ENCODE measurements at regions not wholly inside any gene's neighbourhood (a gene's known extent, or its start where the extent isn't known, plus 50 kb on each side); places are given as distances from the start of the nearest gene placed in this dataset.

DNA sequence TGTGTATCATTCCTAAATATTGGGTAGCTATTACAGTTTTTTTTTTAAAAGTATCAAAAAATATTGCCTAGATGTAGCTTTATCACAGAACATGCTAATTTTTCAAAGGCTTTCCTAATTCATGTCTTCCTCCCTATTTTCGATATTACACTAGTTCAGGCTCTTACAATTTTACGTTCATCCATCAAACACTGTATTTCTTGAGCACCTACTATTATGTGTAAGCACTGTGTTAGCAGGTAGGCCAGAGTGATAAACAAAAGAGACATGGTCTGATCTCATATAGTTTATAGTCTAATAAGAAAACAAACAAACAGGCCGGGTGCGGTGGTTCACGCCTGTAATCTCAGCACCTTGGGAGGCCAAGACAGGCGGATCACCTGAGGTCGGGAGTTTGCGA is 69.5 kb downstream of the FAM217A start:
- Histone ChIP-seq H3K4me3 (ENCODE audit: control insufficient read depth in 2 of 3, extremely low read depth in 1 of 3, insufficient read depth in 2 of 3, low read depth in 1 of 3, low read length in 3 of 3) (no peak overlapping the region), H4K20me1 (ENCODE audit: control insufficient read depth, extremely low read depth, insufficient read depth, low read length) (no peaks in the 10 kb centered on the region), H3K9me3 (ENCODE audit: control insufficient read depth, low read depth, low read length) (no peaks in the 10 kb centered on the region), H3K27me3 (ENCODE audit: control insufficient read depth, extremely low read depth, insufficient read depth, low read length) (no peaks in the 10 kb centered on the region), H3K9me1 (ENCODE audit: control insufficient read depth, extremely low read depth, insufficient read depth, low read length) (no peaks in the 10 kb centered on the region), H3K4me2 (ENCODE audit: control insufficient read depth, extremely low read depth, insufficient read depth, low read depth, low read length) (no peak overlapping the region), H3K4me1 (ENCODE audit: control insufficient read depth, extremely low read depth, insufficient read depth, low read length) (peaks cover 12% of the 10 kb centered on the region), H3K36me3 (ENCODE audit: control insufficient read depth in 2 of 2, extremely low read depth in 1 of 2, insufficient read depth in 2 of 2, low read length in 2 of 2) (no peaks in the 10 kb centered on the region), H3K79me2 (ENCODE audit: control insufficient read depth, insufficient read depth, low read length) (peaks cover 19% of the 10 kb centered on the region), H3K27ac (ENCODE audit: control insufficient read depth, insufficient read depth, low read length) (no peak overlapping the region), H2AFZ (ENCODE audit: control insufficient read depth, low read length) (no peak overlapping the region), H3K9ac (ENCODE audit: control insufficient read depth, extremely low read depth, insufficient read depth, low read length) (no peak overlapping the region)
- dilution Hi-C loops (cut with MboI; ENCODE audit: extremely low pct_ligation_motif_present, low sequenced_read_pairs) = no loop called here
- no peak for TF ChIP-seq EZH2 (IDR thresholded peaks at IDR 0.05; ENCODE audit: low read length)
- TF ChIP-seq, protein P1, sequence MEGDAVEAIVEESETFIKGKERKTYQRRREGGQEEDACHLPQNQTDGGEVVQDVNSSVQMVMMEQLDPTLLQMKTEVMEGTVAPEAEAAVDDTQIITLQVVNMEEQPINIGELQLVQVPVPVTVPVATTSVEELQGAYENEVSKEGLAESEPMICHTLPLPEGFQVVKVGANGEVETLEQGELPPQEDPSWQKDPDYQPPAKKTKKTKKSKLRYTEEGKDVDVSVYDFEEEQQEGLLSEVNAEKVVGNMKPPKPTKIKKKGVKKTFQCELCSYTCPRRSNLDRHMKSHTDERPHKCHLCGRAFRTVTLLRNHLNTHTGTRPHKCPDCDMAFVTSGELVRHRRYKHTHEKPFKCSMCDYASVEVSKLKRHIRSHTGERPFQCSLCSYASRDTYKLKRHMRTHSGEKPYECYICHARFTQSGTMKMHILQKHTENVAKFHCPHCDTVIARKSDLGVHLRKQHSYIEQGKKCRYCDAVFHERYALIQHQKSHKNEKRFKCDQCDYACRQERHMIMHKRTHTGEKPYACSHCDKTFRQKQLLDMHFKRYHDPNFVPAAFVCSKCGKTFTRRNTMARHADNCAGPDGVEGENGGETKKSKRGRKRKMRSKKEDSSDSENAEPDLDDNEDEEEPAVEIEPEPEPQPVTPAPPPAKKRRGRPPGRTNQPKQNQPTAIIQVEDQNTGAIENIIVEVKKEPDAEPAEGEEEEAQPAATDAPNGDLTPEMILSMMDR (optimal IDR thresholded peaks at IDR 0.05 in 1 of 3, IDR thresholded peaks at IDR 0.05 in 1 of 3, conservative IDR thresholded peaks at IDR 0.05 in 1 of 3; ENCODE audit: extremely low read depth in 1 of 3, insufficient read depth in 2 of 3, low read length in 3 of 3) = no peak
- DNase-seq (ENCODE audit: low read depth, low spot score) = no peak
- no peak for FAIRE-seq

DNA sequence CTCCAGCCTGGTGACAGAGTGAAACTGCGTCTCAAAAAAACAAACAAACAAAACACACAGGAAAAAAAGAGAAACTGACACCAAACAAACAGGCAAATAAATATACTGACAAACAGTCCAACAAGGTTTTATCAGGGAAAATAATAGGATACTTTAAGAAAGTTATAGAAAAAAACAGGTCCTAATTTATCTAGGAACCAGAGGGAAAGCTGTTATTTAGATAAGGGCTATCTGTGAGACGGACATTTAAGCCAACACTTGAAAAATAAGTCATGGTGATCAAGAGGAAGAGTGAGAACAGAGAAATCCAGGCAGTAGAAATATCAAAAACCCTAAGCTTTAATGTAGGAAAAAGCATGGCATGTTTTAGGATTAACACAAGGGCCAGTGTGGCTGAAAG is 68.9 kb downstream of the FAM217A start:
- no peak for DNase-seq (ENCODE audit: low read depth, low spot score)
- H3K27ac ChIP-seq (ENCODE audit: control insufficient read depth, insufficient read depth, low read length) = no peak overlapping the region
- no peaks in the 10 kb centered on the region for H4K20me1 ChIP-seq (ENCODE audit: control insufficient read depth, extremely low read depth, insufficient read depth, low read length)
- dilution Hi-C loops (cut with MboI; ENCODE audit: extremely low pct_ligation_motif_present, low sequenced_read_pairs) = no loop called here
- H3K9me1 ChIP-seq (ENCODE audit: control insufficient read depth, extremely low read depth, insufficient read depth, low read length) = no peaks in the 10 kb centered on the region
- no peak for FAIRE-seq
- H3K36me3 ChIP-seq (ENCODE audit: control insufficient read depth in 2 of 2, extremely low read depth in 1 of 2, insufficient read depth in 2 of 2, low read length in 2 of 2) = no peaks in the 10 kb centered on the region
- peaks cover 22% of the 10 kb centered on the region for H3K79me2 ChIP-seq (ENCODE audit: control insufficient read depth, insufficient read depth, low read length)
- H2AFZ ChIP-seq (ENCODE audit: control insufficient read depth, low read length) = no peak overlapping the region
- no peaks in the 10 kb centered on the region for H3K27me3 ChIP-seq (ENCODE audit: control insufficient read depth, extremely low read depth, insufficient read depth, low read length)
- no peak overlapping the region for H3K4me3 ChIP-seq (ENCODE audit: control insufficient read depth in 2 of 3, extremely low read depth in 1 of 3, insufficient read depth in 2 of 3, low read depth in 1 of 3, low read length in 3 of 3)
- no peak overlapping the region for H3K4me2 ChIP-seq (ENCODE audit: control insufficient read depth, extremely low read depth, insufficient read depth, low read depth, low read length)
- H3K9me3 ChIP-seq (ENCODE audit: control insufficient read depth, low read depth, low read length) = no peaks in the 10 kb centered on the region
- TF ChIP-seq, protein P1 (optimal IDR thresholded peaks at IDR 0.05 in 1 of 3, IDR thresholded peaks at IDR 0.05 in 1 of 3, conservative IDR thresholded peaks at IDR 0.05 in 1 of 3; ENCODE audit: extremely low read depth in 1 of 3, insufficient read depth in 2 of 3, low read length in 3 of 3) = no peak
- TF ChIP-seq EZH2 (IDR thresholded peaks at IDR 0.05; ENCODE audit: low read length) = no peak
- peaks cover 12% of the 10 kb centered on the region for H3K4me1 ChIP-seq (ENCODE audit: control insufficient read depth, extremely low read depth, insufficient read depth, low read length)
- no peak overlapping the region for H3K9ac ChIP-seq (ENCODE audit: control insufficient read depth, extremely low read depth, insufficient read depth, low read length)
